Thyroid gland (tissue), 4 donors: ENCODE measurements at regions not wholly inside any gene's neighbourhood (a gene's known extent, or its start where the extent isn't known, plus 50 kb on each side); places are given as distances from the start of the nearest gene placed in this dataset.

Experiments used
- DNase-seq, 2 donors: peaks; one replicate each; pipeline ENCODE4 v3.0.0-alpha.2; 2019
- H3K27ac ChIP-seq, 3 donors: fragments of 200-600 bp; sonication (generic); 1 replicate in 2 of 3; 2 replicates in 1 of 3; pipeline ENCODE4 v1.5.1; 2016 to 2019; ENCODE audit warnings: mild to moderate bottlenecking in 1 of 3, moderate library complexity in 1 of 3
- H3K27me3 ChIP-seq: fragments of 200-600 bp; sonication (generic); one replicate; pipeline ENCODE4 v1.5.1; 2019
- H3K36me3 ChIP-seq, 2 donors: fragments of 200-600 bp; sonication (generic); one replicate each; pipeline ENCODE4 v1.5.1; 2016 to 2019
- H3K4me1 ChIP-seq, 2 donors: fragments of 200-600 bp; sonication (generic); one replicate each; pipeline ENCODE4 v1.5.1; 2017 to 2019
- H3K4me3 ChIP-seq, 3 donors: fragments of 200-600 bp; sonication (generic); replicated peaks in 1 of 3; 1 replicate in 2 of 3; 2 replicates in 1 of 3; pipeline ENCODE4 v1.5.1; 2016; ENCODE audit warnings: mild to moderate bottlenecking in 1 of 3
- H3K9me3 ChIP-seq: fragments of 200-600 bp; sonication (generic); one replicate; pipeline ENCODE4 v1.5.1; 2017
- CTCF ChIP-seq, 6 experiments: fragments of 200-600 bp in 3 of 6; fragments of 450-650 bp in 3 of 6; sonication (generic) in 3 of 6; IDR thresholded peaks; one replicate each; pipeline ENCODE4 v1.5.1; 2016 to 2019; ENCODE audit warnings: antibody characterized with exemption in 6 of 6, mild to moderate bottlenecking in 2 of 6, inconsistent platforms in 1 of 6, moderate library complexity in 1 of 6
- POLR2A ChIP-seq, 2 donors: fragments of 450-650 bp; IDR thresholded peaks; one replicate each; pipeline ENCODE4 v1.6.1; 2017; ENCODE audit warnings: antibody characterized with exemption in 2 of 2, mild to moderate bottlenecking in 2 of 2, moderate library complexity in 1 of 2
- WGBS, 2 donors: methylation state at CpG; one replicate each; pipeline ENCODE4 v1.1.5; 2017; 5-methylcytosine and 5-hydroxymethylcytosine counted together
- intact Hi-C: fragments of 100-400 bp; cut with DNase I; formaldehyde crosslinking; loops from one replicate; pipeline ENCODE4 v1.15.1; 2023

GRCh38 chr16:54429029-54429428 is 142.4 kb upstream of the IRX3 start:
- no peak overlapping the region for H3K27ac ChIP-seq

DNA sequence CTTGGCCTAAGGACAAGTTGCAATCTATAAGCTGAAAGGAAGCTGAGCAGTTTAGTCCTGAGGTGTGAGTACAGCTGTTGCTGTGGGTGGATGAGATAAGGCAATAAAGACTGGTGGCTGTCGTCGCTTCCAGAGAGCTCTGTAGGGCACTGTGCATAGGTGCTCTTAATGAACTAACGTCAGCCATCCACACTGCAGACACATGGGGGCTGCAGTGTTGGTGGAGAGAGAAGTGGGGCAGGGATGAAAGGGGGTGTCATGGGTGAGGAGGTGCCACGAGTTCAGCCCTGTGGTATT is 139.9 kb upstream of the IRX3 start:
- no peaks in the 10 kb centered on the region for H3K36me3 ChIP-seq
- no peak overlapping the region for H3K4me3 ChIP-seq
- H3K4me1 ChIP-seq, result peaks cover 24 to 27% of the 10 kb centered on the region in 2 donors
- no peaks in the 10 kb centered on the region for H3K9me3 ChIP-seq
- intact Hi-C loops, result no loop called here
- no peaks in the 10 kb centered on the region for H3K27me3 ChIP-seq
- no peak for DNase-seq
- no peak overlapping the region for H3K27ac ChIP-seq
- 92 to 93% methylated on average over 4 of the region's 4 CpGs for WGBS, 2 donors
- TF ChIP-seq POLR2A (IDR thresholded peaks at IDR 0.05) (no peak), CTCF (IDR thresholded peaks at IDR 0.05) (no peak)

More at GRCh38 chr16:54429029-54429428, 142.4 kb upstream of the IRX3 start:
- no peaks in the 10 kb centered on the region for H3K27me3 ChIP-seq
- no peak for TF ChIP-seq CTCF (IDR thresholded peaks at IDR 0.05)
- no peak for TF ChIP-seq POLR2A (IDR thresholded peaks at IDR 0.05)
- intact Hi-C loops, result no loop called here
- no peaks in the 10 kb centered on the region for H3K36me3 ChIP-seq
- DNase-seq, result no peak
- 95% methylated on average over 4 of the region's 4 CpGs for WGBS, 2 donors
- H3K9me3 ChIP-seq, result no peaks in the 10 kb centered on the region
- H3K4me1 ChIP-seq, result peaks cover 29 to 31% of the 10 kb centered on the region in 2 donors
- H3K4me3 ChIP-seq, result no peak overlapping the region

DNA sequence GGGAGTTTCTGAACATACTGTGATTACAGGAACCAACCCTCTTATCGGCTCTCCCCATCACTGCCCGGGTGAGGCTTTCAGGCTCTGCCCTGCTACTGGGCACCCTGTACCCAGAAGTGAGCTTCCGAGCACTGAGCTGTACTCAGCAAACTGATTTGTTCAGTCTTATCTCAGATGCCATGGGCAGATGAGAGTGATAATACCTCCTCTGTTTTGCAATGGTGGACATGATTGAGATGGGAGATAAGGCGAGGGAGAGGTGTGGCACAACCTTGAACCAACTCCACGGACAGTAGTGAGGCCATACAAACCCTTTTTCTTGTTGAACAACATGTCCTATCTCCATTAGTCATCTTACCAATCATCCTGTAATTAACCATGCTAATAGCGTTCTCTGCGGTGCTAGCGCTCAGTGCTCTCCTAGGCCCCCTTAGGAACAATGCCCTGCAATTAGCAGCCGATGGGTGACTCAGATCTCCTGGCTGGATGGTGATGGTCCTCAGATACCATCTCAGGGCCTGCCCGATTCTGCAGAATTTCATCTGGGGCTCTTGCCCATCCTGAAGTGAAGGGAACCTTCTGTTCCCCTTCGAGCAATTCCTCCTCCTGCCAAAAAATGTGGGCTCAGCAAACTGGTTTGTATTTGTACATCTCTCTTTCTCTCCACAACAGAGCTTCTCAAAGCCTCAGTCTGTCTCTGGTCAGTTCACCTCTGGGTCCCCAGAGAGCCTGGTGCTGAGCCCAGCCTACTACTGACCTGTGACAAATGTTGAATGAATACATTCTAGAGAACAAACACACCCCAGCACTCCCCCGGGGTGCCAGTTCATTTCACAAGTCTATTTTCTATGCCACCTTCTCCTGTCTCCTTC is 139.3 kb upstream of the IRX3 start:
- intact Hi-C loops, result no loop called here
- no peaks in the 10 kb centered on the region for H3K36me3 ChIP-seq
- no peaks in the 10 kb centered on the region for H3K27me3 ChIP-seq
- no peak for DNase-seq
- peaks cover 18 to 21% of the 10 kb centered on the region in 2 donors for H3K4me1 ChIP-seq
- no peak for TF ChIP-seq POLR2A (IDR thresholded peaks at IDR 0.05)
- TF ChIP-seq CTCF (IDR thresholded peaks at IDR 0.05), result no peak
- H3K4me3 ChIP-seq, result no peak overlapping the region
- no peak overlapping the region for H3K27ac ChIP-seq
- 89 to 91% methylated on average over 12 of the region's 12 CpGs for WGBS, 2 donors
- no peaks in the 10 kb centered on the region for H3K9me3 ChIP-seq

GRCh38 chr16:54425068-54425467 is 138.5 kb upstream of the IRX3 start:
- intact Hi-C loops, result no loop called here
- TF ChIP-seq POLR2A (IDR thresholded peaks at IDR 0.05) (no peak), CTCF (IDR thresholded peaks at IDR 0.05) (no peak)
- Histone ChIP-seq H3K27me3 (no peaks in the 10 kb centered on the region), H3K36me3 (no peaks in the 10 kb centered on the region), H3K4me3 (no peak overlapping the region), H3K4me1 (peaks cover 9 to 13% of the 10 kb centered on the region in 2 donors), H3K9me3 (no peaks in the 10 kb centered on the region), H3K27ac (no peak overlapping the region)
- 98% methylated on average over 1 of the region's 1 CpG for WGBS, 2 donors
- DNase-seq, result no peak

DNA sequence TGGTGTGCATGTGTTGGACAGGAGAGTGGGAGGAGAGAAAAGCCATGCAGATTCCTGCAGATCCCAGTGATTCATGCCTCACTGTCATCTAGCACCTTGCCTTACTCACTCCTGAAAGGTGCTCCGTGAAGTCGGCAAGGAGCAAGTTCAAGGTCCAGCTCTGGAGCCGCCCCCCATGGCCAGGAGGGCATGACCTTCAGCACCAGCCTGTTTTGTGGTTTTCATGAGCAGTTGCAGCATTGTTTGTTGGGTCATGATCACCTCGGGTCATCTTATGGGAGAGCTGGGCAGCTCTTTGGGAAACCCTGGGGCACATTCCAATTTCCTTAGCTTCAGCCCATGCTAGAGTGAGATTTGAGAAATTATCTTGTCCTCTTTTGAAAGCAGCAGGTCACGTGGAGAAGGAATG is 137.5 kb upstream of the IRX3 start:
- 90 to 94% methylated on average over 2 to 5 of the region's 5 CpGs for WGBS, 2 donors
- Histone ChIP-seq H3K27me3 (no peaks in the 10 kb centered on the region), H3K4me3 (no peak overlapping the region), H3K27ac (no peak overlapping the region), H3K9me3 (no peaks in the 10 kb centered on the region), H3K4me1 (peaks cover 9 to 13% of the 10 kb centered on the region in 2 donors), H3K36me3 (no peaks in the 10 kb centered on the region)
- intact Hi-C loops, result no loop called here
- TF ChIP-seq POLR2A (IDR thresholded peaks at IDR 0.05) (no peak), CTCF (IDR thresholded peaks at IDR 0.05) (no peak)
- no peak for DNase-seq
